ENCODE measurements at regions not wholly inside any gene's neighbourhood (a gene's known extent, or its start where the extent isn't known, plus 50 kb on each side); places are given as distances from the start of the nearest gene placed in this dataset.

- no peak for TF ChIP-seq CTCF (conservative IDR thresholded peaks at IDR 0.05; ENCODE audit: low read depth, low read length)
- TF ChIP-seq EZH2 (IDR thresholded peaks at IDR 0.05; ENCODE audit: borderline replicate concordance, low read depth, low read length, poor library complexity, severe bottlenecking) = no peak
Observed at GRCh38 chr18:4854671-4855070, 342.4 kb downstream of the AKAIN1 start.
